22Rv1 (cell line): ENCODE measurements at regions not wholly inside any gene's neighbourhood (a gene's known extent, or its start where the extent isn't known, plus 50 kb on each side); places are given as distances from the start of the nearest gene placed in this dataset.

Experiments
- ZFX ChIP-seq: fragments of 450-650 bp; IDR thresholded peaks from 2 replicates; pipeline ENCODE4 v1.6.1; 2017; ENCODE audit warnings: antibody characterized with exemption, borderline replicate concordance
- TF ChIP-seq, protein P1 (sequence below): fragments of 450-650 bp; IDR thresholded peaks from 2 replicates; pipeline ENCODE4 v1.5.1; 2017; ENCODE audit warnings: mild to moderate bottlenecking

DNA sequence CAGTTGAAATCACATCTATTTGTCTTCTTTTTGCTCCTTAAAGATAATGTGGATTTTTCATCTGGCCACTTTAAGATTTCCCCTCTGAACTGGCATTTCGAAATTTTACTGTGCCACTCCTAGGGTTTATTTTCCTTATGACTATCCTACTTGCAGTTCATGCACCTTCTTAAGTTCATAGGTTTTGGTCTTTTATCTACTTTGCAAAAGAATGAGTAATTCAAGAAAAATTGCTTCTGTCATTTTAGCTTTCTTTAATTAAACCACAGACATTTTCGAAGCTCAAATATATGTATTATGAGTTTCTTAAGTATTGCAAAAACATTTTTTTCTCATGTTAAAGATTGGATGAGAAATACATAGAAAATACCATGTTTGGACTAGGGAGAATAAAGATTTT is 1244.8 kb upstream of the TMPRSS15 start:
- TF ChIP-seq, protein P1, sequence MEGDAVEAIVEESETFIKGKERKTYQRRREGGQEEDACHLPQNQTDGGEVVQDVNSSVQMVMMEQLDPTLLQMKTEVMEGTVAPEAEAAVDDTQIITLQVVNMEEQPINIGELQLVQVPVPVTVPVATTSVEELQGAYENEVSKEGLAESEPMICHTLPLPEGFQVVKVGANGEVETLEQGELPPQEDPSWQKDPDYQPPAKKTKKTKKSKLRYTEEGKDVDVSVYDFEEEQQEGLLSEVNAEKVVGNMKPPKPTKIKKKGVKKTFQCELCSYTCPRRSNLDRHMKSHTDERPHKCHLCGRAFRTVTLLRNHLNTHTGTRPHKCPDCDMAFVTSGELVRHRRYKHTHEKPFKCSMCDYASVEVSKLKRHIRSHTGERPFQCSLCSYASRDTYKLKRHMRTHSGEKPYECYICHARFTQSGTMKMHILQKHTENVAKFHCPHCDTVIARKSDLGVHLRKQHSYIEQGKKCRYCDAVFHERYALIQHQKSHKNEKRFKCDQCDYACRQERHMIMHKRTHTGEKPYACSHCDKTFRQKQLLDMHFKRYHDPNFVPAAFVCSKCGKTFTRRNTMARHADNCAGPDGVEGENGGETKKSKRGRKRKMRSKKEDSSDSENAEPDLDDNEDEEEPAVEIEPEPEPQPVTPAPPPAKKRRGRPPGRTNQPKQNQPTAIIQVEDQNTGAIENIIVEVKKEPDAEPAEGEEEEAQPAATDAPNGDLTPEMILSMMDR, result no peak
- no peak for TF ChIP-seq ZFX
